Glutamatergic neuron (in vitro differentiated cells): ENCODE measurements at regions not wholly inside any gene's neighbourhood (a gene's known extent, or its start where the extent isn't known, plus 50 kb on each side); places are given as distances from the start of the nearest gene placed in this dataset.

Source experiments
- DNase-seq: peaks from one replicate; pipeline ENCODE4 v3.0.0; 2022
- H3K27ac Mint-ChIP-seq: one replicate; pipeline ENCODE4 v1.8.0; 2020; ENCODE audit warnings: mild to moderate bottlenecking, mixed read lengths, inconsistent platforms; ENCODE audit not compliant: unreplicated experiment
- H3K27me3 Mint-ChIP-seq: one replicate; pipeline ENCODE4 v1.8.0; 2020; ENCODE audit warnings: mild to moderate bottlenecking, moderate library complexity, mixed read lengths, inconsistent platforms; ENCODE audit not compliant: unreplicated experiment
- H3K36me3 Mint-ChIP-seq: one replicate; pipeline ENCODE4 v1.8.0; 2020; ENCODE audit warnings: mild to moderate bottlenecking, mixed read lengths, inconsistent platforms; ENCODE audit not compliant: unreplicated experiment
- H3K4me1 Mint-ChIP-seq: one replicate; pipeline ENCODE4 v1.8.0; 2020; ENCODE audit warnings: mild to moderate bottlenecking, low read depth, mixed read lengths, inconsistent platforms; ENCODE audit not compliant: unreplicated experiment
- H3K4me3 Mint-ChIP-seq: one replicate; pipeline ENCODE4 v1.8.0; 2020; ENCODE audit warnings: mild to moderate bottlenecking, mixed read lengths, inconsistent platforms; ENCODE audit not compliant: unreplicated experiment
- H3K9me3 Mint-ChIP-seq: one replicate; pipeline ENCODE4 v1.8.0; 2020; ENCODE audit warnings: mild to moderate bottlenecking, moderate library complexity, mixed read lengths, inconsistent platforms; ENCODE audit not compliant: unreplicated experiment
- TF ChIP-seq, protein P1 (sequence below): fragments of 200-600 bp; sonication (generic); IDR thresholded peaks from one replicate; pipeline ENCODE4 v1.5.0; 2021; ENCODE audit not compliant: partially characterized antibody, unreplicated experiment

DNA sequence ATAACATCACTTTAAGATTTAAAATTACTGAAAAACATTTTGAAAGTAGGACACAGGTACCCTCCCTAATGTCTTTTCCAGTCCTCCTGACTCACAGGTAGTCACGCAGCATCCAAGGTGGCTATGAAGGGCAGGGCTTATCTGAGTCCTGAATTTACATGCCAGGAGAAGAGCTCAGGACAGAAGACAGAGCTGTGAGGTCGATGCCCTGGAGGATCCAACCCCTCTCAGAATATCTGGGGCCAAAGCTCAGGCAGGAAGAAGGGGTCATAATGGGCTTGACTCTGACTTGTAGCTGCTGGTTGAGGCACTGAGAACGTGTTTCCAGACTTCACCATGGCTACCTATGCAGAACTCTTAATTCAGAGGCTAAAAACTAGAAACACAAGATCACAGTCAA, 177.5 kb downstream of the AASDH start:
- H3K27me3 Mint-ChIP-seq: no peaks in the 10 kb centered on the region
- H3K4me3 Mint-ChIP-seq: no peak overlapping the region
- H3K27ac Mint-ChIP-seq: no peak overlapping the region
- DNase-seq: no peak
- peaks cover 23% of the 10 kb centered on the region for H3K36me3 Mint-ChIP-seq
- H3K9me3 Mint-ChIP-seq: peaks cover 2% of the 10 kb centered on the region
- no peaks in the 10 kb centered on the region for H3K4me1 Mint-ChIP-seq
- TF ChIP-seq, protein P1, sequence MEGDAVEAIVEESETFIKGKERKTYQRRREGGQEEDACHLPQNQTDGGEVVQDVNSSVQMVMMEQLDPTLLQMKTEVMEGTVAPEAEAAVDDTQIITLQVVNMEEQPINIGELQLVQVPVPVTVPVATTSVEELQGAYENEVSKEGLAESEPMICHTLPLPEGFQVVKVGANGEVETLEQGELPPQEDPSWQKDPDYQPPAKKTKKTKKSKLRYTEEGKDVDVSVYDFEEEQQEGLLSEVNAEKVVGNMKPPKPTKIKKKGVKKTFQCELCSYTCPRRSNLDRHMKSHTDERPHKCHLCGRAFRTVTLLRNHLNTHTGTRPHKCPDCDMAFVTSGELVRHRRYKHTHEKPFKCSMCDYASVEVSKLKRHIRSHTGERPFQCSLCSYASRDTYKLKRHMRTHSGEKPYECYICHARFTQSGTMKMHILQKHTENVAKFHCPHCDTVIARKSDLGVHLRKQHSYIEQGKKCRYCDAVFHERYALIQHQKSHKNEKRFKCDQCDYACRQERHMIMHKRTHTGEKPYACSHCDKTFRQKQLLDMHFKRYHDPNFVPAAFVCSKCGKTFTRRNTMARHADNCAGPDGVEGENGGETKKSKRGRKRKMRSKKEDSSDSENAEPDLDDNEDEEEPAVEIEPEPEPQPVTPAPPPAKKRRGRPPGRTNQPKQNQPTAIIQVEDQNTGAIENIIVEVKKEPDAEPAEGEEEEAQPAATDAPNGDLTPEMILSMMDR: no peak

DNA sequence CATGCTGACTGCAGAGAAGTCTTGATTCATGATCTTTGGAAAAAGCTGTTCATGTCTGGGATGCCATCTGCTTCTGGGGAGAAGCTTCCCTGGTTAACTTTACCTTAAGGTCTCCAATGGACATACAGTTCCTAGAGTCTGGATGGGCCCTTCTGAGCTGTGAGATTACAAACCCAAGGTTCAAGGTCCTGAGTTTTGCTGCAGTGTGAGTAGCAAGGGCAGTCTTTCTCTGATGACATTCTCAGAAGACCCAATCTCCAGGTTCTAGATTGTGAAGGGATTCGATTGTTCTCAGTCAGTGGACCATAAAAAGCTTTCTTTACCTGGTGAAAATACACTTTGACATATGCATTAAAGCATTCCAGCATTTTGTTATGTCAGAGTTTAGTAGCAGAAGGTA, 179.2 kb downstream of the AASDH start:
- Mint-ChIP-seq H3K27ac (no peak overlapping the region), H3K36me3 (peaks cover 23% of the 10 kb centered on the region), H3K4me3 (no peak overlapping the region), H3K4me1 (no peaks in the 10 kb centered on the region), H3K27me3 (no peaks in the 10 kb centered on the region), H3K9me3 (peaks cover 2% of the 10 kb centered on the region)
- TF ChIP-seq, protein P1: no peak
- DNase-seq: no peak

DNA sequence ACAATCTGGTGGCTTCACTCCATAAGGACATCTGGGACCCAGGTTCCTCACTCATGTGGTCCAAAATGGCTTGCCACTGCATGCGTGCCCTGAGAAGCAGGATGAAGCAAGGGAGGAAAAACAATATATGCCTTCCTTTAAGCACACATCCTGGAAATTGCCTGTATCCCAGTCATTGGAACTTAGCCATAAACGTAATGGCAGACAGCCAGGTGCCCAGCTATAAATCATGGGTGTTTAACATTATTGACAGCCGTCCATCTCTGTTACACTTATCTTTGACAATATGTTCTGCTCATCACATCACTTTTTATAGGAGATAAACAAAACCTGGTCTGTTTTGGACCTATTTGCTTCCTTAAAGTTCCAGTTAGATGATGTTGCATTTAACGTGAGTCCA, 181.0 kb downstream of the AASDH start:
- Mint-ChIP-seq H3K4me3 (no peak overlapping the region), H3K27ac (no peak overlapping the region), H3K36me3 (peaks cover 17% of the 10 kb centered on the region), H3K9me3 (peaks cover 2% of the 10 kb centered on the region), H3K27me3 (no peaks in the 10 kb centered on the region), H3K4me1 (no peaks in the 10 kb centered on the region)
- TF ChIP-seq, protein P1: no peak
- no peak for DNase-seq

DNA sequence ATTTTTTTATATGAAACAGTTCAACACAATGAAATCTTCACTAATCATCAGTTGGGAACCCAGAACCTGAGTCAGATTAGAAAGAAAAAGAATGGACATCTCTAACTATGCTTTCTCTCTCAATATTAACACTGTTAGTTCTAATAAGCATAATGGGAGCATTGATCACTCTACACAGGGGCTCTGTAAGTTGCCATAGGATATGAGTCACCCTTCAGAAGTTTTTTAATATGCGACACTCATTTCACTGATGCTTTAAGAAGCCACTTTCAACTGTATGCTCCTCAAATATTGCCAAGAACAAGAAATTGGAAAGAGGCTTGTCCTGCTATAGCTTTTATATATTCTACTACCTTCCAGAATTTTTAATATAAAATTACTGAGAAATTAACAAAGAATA, 187.0 kb downstream of the AASDH start:
- H3K4me1 Mint-ChIP-seq: peaks cover 8% of the 10 kb centered on the region

DNA sequence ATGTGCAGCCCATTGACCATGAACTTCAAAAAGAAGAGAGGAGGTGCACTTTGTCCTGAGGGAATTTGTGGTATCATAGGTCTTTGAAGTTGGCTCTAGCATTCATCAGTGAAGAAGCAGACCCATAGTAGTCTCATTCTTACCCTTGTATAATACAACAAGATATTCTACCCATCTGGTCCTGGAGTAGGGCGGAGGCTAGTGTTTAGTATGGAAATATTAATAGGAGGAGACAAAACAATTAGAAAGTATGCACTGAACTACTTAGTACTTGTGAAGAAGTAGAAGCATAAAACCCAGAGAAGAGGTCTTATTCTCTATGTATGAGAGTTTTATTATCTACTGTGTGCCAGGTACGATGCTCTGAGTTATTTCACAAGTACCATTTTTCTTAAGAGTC, 189.0 kb downstream of the AASDH start:
- no peak overlapping the region for H3K27ac Mint-ChIP-seq

More for the DNA sequence above, 187.0 kb downstream of the AASDH start:
- TF ChIP-seq, protein P1: no peak
- peaks cover 4% of the 10 kb centered on the region for H3K9me3 Mint-ChIP-seq
- H3K27ac Mint-ChIP-seq: no peak overlapping the region
- H3K27me3 Mint-ChIP-seq: peaks cover 1% of the 10 kb centered on the region
- DNase-seq: no peak
- no peaks in the 10 kb centered on the region for H3K36me3 Mint-ChIP-seq
- no peak overlapping the region for H3K4me3 Mint-ChIP-seq

More for the DNA sequence above, 189.0 kb downstream of the AASDH start:
- peaks cover 1% of the 10 kb centered on the region for H3K27me3 Mint-ChIP-seq
- no peak for DNase-seq
- H3K36me3 Mint-ChIP-seq: no peaks in the 10 kb centered on the region
- H3K4me1 Mint-ChIP-seq: peaks cover 14% of the 10 kb centered on the region
- H3K9me3 Mint-ChIP-seq: peaks cover 4% of the 10 kb centered on the region
- TF ChIP-seq, protein P1: no peak
- H3K4me3 Mint-ChIP-seq: no peak overlapping the region
